ENCODE measurements at regions not wholly inside any gene's neighbourhood (a gene's known extent, or its start where the extent isn't known, plus 50 kb on each side); places are given as distances from the start of the nearest gene placed in this dataset.

- no peaks in the 10 kb centered on the region for H3K9me3 Mint-ChIP-seq
- H3K27ac Mint-ChIP-seq = no peak overlapping the region
- H3K4me1 Mint-ChIP-seq (ENCODE audit: low read depth) = no peaks in the 10 kb centered on the region
- H3K4me3 Mint-ChIP-seq = no peak overlapping the region
- DNase-seq (no peak), ATAC-seq (ENCODE audit: poor library complexity) (no peak)
- intact Hi-C loops (cut with DNase I, micrococcal nuclease) = no loop called here
- no peaks in the 10 kb centered on the region for H3K36me3 Mint-ChIP-seq (ENCODE audit: low read depth)
- Histone ChIP-seq H3K4me1 (ENCODE audit: insufficient read depth, low read length) (no peaks in the 10 kb centered on the region), H3K9me3 (ENCODE audit: control insufficient read depth in 1 of 2, insufficient read depth in 1 of 2, low read length in 2 of 2) (no peaks in the 10 kb centered on the region), H3K27me3 (ENCODE audit: control insufficient read depth in 1 of 2, insufficient read depth in 2 of 2, low read length in 2 of 2) (peaks cover 0 to 9% of the 10 kb centered on the region in 2 experiments), H3K4me3 (ENCODE audit: low read length) (no peak overlapping the region), H3K27ac (ENCODE audit: low read depth in 1 of 2, low read length in 2 of 2) (no peak overlapping the region), H3K36me3 (ENCODE audit: insufficient read depth, low read length) (no peaks in the 10 kb centered on the region)
- peaks cover 50% of the 10 kb centered on the region for H3K27me3 Mint-ChIP-seq
- ChIA-PET CTCF (no interaction called here), POLR2A (no interaction called here)
- no peak for TF ChIP-seq CTCF (IDR thresholded peaks at IDR 0.05)
Observed at GRCh38 chr2:198385856-198386255, 581.5 kb downstream of the PLCL1 start.

GRCh38 chr2:198385326-198385725 lies 580.9 kb downstream of the PLCL1 start:
- no peak overlapping the region for H3K4me3 ChIP-seq (ENCODE audit: low read length)
- Mint-ChIP-seq H3K4me3 (no peak overlapping the region), H3K4me1 (ENCODE audit: low read depth) (no peaks in the 10 kb centered on the region), H3K9me3 (no peaks in the 10 kb centered on the region), H3K27ac (no peak overlapping the region), H3K36me3 (ENCODE audit: low read depth) (no peaks in the 10 kb centered on the region), H3K27me3 (peaks cover 49% of the 10 kb centered on the region)
- DNase-seq = no peak
- ChIA-PET POLR2A (no interaction called here), CTCF (no interaction called here)
- intact Hi-C loops (cut with DNase I, micrococcal nuclease) = no loop called here
- peaks cover 0 to 9% of the 10 kb centered on the region in 2 experiments for H3K27me3 ChIP-seq (ENCODE audit: control insufficient read depth in 1 of 2, insufficient read depth in 2 of 2, low read length in 2 of 2)
- no peaks in the 10 kb centered on the region for H3K4me1 ChIP-seq (ENCODE audit: insufficient read depth, low read length)
- no peak overlapping the region for H3K27ac ChIP-seq (ENCODE audit: low read depth in 1 of 2, low read length in 2 of 2)
- TF ChIP-seq CTCF (IDR thresholded peaks at IDR 0.05) = no peak
- H3K36me3 ChIP-seq (ENCODE audit: insufficient read depth, low read length) = no peaks in the 10 kb centered on the region
- no peaks in the 10 kb centered on the region for H3K9me3 ChIP-seq (ENCODE audit: control insufficient read depth in 1 of 2, insufficient read depth in 1 of 2, low read length in 2 of 2)
- ATAC-seq (ENCODE audit: poor library complexity) = no peak

- Mint-ChIP-seq H3K27me3 (peaks cover 48% of the 10 kb centered on the region), H3K4me3 (no peak overlapping the region), H3K9me3 (no peaks in the 10 kb centered on the region), H3K36me3 (ENCODE audit: low read depth) (no peaks in the 10 kb centered on the region), H3K27ac (no peak overlapping the region), H3K4me1 (ENCODE audit: low read depth) (no peaks in the 10 kb centered on the region)
- intact Hi-C loops (cut with DNase I, micrococcal nuclease) = no loop called here
- Histone ChIP-seq H3K4me1 (ENCODE audit: insufficient read depth, low read length) (no peaks in the 10 kb centered on the region), H3K27ac (ENCODE audit: low read depth in 1 of 2, low read length in 2 of 2) (no peak overlapping the region), H3K36me3 (ENCODE audit: insufficient read depth, low read length) (no peaks in the 10 kb centered on the region), H3K4me3 (ENCODE audit: low read length) (no peak overlapping the region), H3K9me3 (ENCODE audit: control insufficient read depth in 1 of 2, insufficient read depth in 1 of 2, low read length in 2 of 2) (no peaks in the 10 kb centered on the region), H3K27me3 (ENCODE audit: control insufficient read depth in 1 of 2, insufficient read depth in 2 of 2, low read length in 2 of 2) (peaks cover 0 to 9% of the 10 kb centered on the region in 2 experiments)
- no peak for TF ChIP-seq CTCF (IDR thresholded peaks at IDR 0.05)
- ChIA-PET POLR2A (no interaction called here), CTCF (no interaction called here)
- ATAC-seq (ENCODE audit: poor library complexity) = no peak
- DNase-seq = no peak
Observed at GRCh38 chr2:198383392-198383791, 579.0 kb downstream of the PLCL1 start.
